ENCODE measurements at regions not wholly inside any gene's neighbourhood (a gene's known extent, or its start where the extent isn't known, plus 50 kb on each side); places are given as distances from the start of the nearest gene placed in this dataset.

- TF ChIP-seq REST (IDR thresholded peaks at IDR 0.05; ENCODE audit: unreplicated experiment) (no peak), EZH2 (IDR thresholded peaks at IDR 0.05; ENCODE audit: low read depth, unreplicated experiment) (no peak), POLR2AphosphoS5 (IDR thresholded peaks at IDR 0.05; ENCODE audit: low read depth) (no peak)
Observed at GRCh38 chr2:200247494-200247893, 59.0 kb upstream of the SPATS2L start (continued).

DNA sequence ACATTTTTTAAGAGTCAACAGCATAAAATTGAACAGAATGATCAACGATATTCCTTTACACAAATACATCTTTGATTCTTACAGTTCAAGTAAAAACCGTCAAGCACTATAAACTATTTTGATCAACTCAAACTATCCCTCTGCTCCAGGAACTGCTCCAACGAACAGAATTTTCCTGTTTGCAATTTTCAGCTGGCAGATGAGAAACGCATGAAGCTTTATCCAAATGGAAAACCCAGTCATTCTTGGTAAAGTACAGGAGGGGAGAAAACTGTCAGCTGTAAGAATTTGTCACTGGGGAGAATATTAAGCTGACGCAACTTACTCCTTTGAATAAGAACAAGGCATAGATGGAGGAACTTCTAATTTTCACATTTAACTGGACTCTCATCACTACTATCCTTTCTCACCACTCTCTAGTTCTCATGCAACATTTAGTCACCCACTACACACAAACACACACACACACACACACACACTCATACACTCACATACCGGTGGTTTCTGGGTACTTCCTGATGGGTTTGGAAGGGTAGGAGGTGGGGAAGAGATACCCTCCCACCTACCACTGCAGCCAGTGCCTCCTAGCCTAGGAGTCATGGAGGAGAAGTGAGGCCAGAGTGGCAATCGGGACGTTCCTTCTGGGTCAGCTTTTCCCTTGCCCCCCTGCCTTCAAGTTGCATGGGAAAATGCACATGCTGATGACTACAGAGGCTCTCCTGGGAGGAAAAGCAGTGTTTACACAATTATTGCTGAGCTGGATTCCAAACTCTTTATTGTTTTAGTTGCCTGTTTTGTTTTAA lies 54.0 kb upstream of the SPATS2L start:
- H3K27ac Mint-ChIP-seq: no peak overlapping the region
- ATAC-seq: peak; percentile 31; the same call in 2 of the 3 replicates

More for the DNA sequence above, 54.0 kb upstream of the SPATS2L start:
- peaks cover 2% of the 10 kb centered on the region for H3K27me3 Mint-ChIP-seq (ENCODE audit: insufficient read depth, low read depth, poor library complexity)
- Histone ChIP-seq H3K4me3 (no peak overlapping the region), H3K79me2 (replicated peaks; ENCODE audit: insufficient read depth) (no peaks in the 10 kb centered on the region), H3F3A (replicated peaks; ENCODE audit: low read depth) (no peaks in the 10 kb centered on the region), H3K27ac (ENCODE audit: low read depth) (no peak overlapping the region), H3K4me2 (no peak overlapping the region), H3K27me3 (ENCODE audit: insufficient read depth) (no peaks in the 10 kb centered on the region), H2AFZ (peak overlapping the region; percentile 89), H4K20me1 (replicated peaks; ENCODE audit: insufficient read depth) (no peaks in the 10 kb centered on the region), H3K9me2 (ENCODE audit: insufficient read depth) (peaks cover 17% of the 10 kb centered on the region), H3K4me1 (ENCODE audit: insufficient read depth) (peaks cover 11% of the 10 kb centered on the region), H3K36me3 (ENCODE audit: insufficient read depth) (no peaks in the 10 kb centered on the region; the same call in 1 of the 2 replicates)
- TF ChIP-seq CTCF (conservative IDR thresholded peaks at IDR 0.05; ENCODE audit: low read depth in 2 of 2): no peak
- TF ChIP-seq REST (IDR thresholded peaks at IDR 0.05; ENCODE audit: unreplicated experiment): no peak
- TF ChIP-seq EZH2 (IDR thresholded peaks at IDR 0.05; ENCODE audit: low read depth, unreplicated experiment): no peak
- TF ChIP-seq, protein P1, sequence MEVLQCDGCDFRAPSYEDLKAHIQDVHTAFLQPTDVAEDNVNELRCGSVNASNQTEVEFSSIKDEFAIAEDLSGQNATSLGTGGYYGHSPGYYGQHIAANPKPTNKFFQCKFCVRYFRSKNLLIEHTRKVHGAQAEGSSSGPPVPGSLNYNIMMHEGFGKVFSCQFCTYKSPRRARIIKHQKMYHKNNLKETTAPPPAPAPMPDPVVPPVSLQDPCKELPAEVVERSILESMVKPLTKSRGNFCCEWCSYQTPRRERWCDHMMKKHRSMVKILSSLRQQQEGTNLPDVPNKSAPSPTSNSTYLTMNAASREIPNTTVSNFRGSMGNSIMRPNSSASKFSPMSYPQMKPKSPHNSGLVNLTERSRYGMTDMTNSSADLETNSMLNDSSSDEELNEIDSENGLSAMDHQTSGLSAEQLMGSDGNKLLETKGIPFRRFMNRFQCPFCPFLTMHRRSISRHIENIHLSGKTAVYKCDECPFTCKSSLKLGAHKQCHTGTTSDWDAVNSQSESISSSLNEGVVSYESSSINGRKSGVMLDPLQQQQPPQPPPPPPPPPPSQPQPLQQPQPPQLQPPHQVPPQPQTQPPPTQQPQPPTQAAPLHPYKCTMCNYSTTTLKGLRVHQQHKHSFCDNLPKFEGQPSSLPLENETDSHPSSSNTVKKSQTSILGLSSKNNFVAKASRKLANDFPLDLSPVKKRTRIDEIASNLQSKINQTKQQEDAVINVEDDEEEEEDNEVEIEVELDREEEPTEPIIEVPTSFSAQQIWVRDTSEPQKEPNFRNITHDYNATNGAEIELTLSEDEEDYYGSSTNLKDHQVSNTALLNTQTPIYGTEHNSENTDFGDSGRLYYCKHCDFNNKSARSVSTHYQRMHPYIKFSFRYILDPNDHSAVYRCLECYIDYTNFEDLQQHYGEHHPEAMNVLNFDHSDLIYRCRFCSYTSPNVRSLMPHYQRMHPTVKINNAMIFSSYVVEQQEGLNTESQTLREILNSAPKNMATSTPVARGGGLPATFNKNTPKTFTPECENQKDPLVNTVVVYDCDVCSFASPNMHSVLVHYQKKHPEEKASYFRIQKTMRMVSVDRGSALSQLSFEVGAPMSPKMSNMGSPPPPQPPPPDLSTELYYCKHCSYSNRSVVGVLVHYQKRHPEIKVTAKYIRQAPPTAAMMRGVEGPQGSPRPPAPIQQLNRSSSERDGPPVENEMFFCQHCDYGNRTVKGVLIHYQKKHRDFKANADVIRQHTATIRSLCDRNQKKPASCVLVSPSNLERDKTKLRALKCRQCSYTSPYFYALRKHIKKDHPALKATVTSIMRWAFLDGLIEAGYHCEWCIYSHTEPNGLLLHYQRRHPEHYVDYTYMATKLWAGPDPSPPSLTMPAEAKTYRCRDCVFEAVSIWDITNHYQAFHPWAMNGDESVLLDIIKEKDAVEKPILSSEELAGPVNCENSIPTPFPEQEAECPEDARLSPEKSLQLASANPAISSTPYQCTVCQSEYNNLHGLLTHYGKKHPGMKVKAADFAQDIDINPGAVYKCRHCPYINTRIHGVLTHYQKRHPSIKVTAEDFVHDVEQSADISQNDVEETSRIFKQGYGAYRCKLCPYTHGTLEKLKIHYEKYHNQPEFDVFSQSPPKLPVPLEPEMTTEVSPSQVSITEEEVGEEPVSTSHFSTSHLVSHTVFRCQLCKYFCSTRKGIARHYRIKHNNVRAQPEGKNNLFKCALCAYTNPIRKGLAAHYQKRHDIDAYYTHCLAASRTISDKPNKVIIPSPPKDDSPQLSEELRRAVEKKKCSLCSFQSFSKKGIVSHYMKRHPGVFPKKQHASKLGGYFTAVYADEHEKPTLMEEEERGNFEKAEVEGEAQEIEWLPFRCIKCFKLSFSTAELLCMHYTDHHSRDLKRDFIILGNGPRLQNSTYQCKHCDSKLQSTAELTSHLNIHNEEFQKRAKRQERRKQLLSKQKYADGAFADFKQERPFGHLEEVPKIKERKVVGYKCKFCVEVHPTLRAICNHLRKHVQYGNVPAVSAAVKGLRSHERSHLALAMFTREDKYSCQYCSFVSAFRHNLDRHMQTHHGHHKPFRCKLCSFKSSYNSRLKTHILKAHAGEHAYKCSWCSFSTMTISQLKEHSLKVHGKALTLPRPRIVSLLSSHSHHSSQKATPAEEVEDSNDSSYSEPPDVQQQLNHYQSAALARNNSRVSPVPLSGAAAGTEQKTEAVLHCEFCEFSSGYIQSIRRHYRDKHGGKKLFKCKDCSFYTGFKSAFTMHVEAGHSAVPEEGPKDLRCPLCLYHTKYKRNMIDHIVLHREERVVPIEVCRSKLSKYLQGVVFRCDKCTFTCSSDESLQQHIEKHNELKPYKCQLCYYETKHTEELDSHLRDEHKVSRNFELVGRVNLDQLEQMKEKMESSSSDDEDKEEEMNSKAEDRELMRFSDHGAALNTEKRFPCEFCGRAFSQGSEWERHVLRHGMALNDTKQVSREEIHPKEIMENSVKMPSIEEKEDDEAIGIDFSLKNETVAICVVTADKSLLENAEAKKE (CRISPR knock-in tag; IDR thresholded peaks at IDR 0.05): no peak
- no peak for TF ChIP-seq ZNF331 (CRISPR knock-in tag; IDR thresholded peaks at IDR 0.05; ENCODE audit: low read depth)
- TF ChIP-seq CREB1 (CRISPR knock-in tag; IDR thresholded peaks at IDR 0.05; ENCODE audit: low read depth): no peak
- no peak for DNase-seq (ENCODE audit: low spot score)
- H3K9me3 Mint-ChIP-seq: no peaks in the 10 kb centered on the region
- peaks cover 15% of the 10 kb centered on the region for H3K4me1 Mint-ChIP-seq
- no peak overlapping the region for H3K4me3 Mint-ChIP-seq
- H3K36me3 Mint-ChIP-seq (ENCODE audit: low read depth): no peaks in the 10 kb centered on the region; the same call in 1 of the 3 replicates

Data from GM23338 (cell line).